Activated gamma-delta T cell (primary cell): ENCODE measurements at regions not wholly inside any gene's neighbourhood (a gene's known extent, or its start where the extent isn't known, plus 50 kb on each side); places are given as distances from the start of the nearest gene placed in this dataset.
"Not testable (repeated sequence)": the region's sequence is repeated elsewhere in the genome, so short reads cannot be mapped to it uniquely, and the experiment has no call there.

Experiments used
- DNase-seq: peaks from one replicate; lab custom pipeline; 2025; lab: John Stamatoyannopoulos, UW

DNA sequence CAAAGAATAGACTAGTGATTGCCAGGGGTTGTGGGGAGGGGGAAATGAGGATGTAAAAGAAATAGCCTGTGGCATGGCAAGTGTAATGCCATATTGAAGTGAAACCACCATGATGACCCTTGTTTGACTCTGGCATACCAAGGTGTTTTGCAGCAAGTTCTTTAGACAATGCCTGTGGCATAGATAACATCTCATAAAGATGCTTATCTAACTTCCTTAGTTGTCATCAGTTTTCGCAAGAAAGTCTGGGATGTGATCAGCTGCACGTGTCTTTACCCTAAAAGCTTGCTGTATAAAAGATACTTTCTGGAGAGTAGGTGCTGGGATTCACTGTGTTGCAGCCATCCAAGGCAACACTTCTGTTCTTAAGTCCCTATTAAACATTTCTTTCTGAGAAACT lies 176.1 kb upstream of the MAGEB16 start:
- DNase-seq, result no peak

DNA sequence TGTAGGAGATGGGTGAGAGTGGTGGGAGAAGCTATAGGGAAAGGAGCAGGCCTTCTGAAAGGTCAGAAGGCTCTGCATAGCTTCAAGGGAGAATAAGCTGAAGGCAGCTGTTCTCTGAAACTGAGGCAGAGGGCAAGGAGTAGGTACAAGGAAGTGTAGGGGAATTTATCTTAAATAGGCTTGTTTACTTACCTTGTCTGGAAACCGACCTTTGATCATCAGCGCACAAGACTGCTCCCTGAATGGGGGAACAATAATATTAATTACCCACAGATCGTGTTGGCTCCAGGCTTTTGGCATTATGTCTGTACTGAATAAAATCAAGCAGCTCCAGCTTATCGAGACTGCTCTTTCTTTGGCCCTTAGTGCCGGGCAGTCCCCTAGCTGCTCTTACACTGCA lies 175.5 kb upstream of the MAGEB16 start:
- no peak for DNase-seq

DNA sequence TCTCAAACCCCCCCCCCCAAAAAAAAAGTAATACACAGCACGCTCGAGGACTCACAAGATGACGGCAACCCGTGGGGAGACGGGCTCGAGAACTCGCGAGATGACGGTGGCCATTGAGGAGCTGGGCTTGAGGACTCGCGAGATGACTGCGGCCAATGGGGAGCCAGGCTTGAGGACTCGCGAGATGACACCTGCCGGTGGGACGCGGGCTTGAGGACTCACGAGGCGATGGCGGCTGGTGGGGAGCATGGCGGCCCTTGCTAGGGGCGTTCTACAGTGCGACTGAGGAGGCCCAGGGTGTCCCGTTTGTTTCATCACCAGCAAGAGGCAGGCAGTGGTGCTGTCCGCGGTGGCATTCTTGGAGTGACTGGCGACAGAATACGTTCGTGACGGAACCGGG lies 172.4 kb upstream of the MAGEB16 start:
- DNase-seq, result no peak

- no peak for DNase-seq
Measured at GRCh38 chrX:35626124-35626523, 172.0 kb upstream of the MAGEB16 start.

GRCh38 chrX:35635971-35636370 lies 162.2 kb upstream of the MAGEB16 start:
- not testable (repeated sequence) for DNase-seq

GRCh38 chrX:35664833-35665232 lies 133.3 kb upstream of the MAGEB16 start:
- no peak for DNase-seq

GRCh38 chrX:35665311-35665710 lies 132.8 kb upstream of the MAGEB16 start:
- no peak for DNase-seq

DNA sequence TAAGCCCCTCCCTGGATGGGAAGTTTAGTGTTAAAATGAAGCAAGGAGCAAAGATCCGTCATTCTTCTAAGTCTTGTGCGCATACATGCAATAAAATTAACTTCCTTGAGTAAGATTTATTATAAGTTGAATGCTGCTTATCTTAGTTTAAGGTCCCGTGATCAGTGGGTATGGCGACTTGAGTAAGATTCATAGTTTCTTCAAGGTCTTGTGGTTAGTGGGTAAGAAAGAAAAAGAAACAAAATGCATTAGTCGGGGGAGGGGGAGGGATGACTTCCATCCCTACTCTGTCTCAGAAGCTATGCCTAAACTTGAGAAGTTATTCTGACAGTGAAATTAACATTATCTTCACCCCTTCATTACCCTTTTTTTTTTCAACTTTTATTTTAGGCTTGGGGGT lies 127.3 kb upstream of the MAGEB16 start:
- DNase-seq, result no peak

DNA sequence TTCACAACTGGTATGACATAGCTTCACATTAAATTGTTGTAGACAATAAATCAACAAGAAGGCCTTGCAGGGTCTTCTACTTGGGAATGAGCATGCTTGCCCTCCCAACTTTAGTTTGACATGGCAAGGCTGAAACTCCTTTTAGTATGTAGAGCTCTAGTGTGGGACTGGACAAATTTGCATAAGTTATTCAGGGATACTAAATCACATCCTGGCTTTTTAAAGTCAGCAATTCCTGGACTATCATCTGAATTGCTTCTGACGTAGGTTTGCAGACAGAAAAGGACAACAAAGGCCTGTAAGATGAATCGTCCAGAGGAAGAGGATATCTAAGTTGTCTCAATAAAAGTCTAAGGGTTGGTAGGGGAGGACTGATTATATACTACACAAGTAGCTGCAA lies 123.0 kb upstream of the MAGEB16 start:
- no peak for DNase-seq

GRCh38 chrX:35680940-35681346 lies 117.2 kb upstream of the MAGEB16 start:
- no peak for DNase-seq

DNA sequence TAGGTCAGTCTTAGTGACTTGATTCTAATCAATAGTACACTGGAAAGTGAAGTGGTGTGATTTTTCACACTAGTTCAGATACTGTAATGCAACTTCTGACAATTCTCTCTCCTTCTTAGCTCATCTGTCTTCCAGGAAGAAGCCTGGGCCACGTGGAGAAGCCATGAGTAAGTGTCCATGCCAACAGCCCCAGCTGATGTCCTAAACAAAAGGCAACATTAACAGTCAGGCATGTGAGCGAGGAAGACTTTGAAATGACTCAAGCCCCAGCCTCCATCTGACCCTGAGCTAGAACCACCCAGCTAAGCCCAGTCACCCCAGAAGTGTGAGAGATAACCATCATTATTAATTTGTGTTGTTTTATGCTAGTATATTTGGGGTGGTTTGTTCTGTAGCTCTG lies 115.7 kb upstream of the MAGEB16 start:
- DNase-seq, result no peak

GRCh38 chrX:35696760-35697234 lies 101.3 kb upstream of the MAGEB16 start:
- DNase-seq, result no peak

- no peak for DNase-seq
Measured at GRCh38 chrX:35699642-35700041, 98.5 kb upstream of the MAGEB16 start.

GRCh38 chrX:35700121-35700520 lies 98.0 kb upstream of the MAGEB16 start:
- DNase-seq, result no peak

- no peak for DNase-seq
Measured at GRCh38 chrX:35711281-35711680, 86.9 kb upstream of the MAGEB16 start.

DNA sequence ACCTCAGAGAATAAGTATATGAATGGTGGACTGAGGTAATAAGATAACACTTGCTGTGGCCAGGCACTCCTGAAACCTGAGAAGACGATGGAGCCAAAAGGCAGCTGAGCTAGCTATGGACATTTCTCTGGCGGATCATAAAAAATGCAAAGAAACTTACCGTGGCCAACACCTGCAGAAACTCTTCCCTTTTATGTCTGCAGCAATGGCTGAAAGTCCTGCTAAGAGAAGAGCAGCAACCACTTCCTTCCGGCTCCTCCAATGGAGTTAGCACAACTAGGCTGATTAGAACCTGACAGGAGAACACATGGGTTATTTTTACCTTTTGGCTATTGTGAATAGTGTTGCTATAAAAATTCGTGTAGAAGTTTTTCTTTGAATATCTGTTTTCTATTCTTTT lies 76.0 kb upstream of the MAGEB16 start:
- no peak for DNase-seq

- no peak for DNase-seq
Measured at GRCh38 chrX:35726176-35726575, 72.0 kb upstream of the MAGEB16 start.

GRCh38 chrX:35728481-35728880 lies 69.7 kb upstream of the MAGEB16 start:
- no peak for DNase-seq

GRCh38 chrX:35733879-35734278 lies 64.3 kb upstream of the MAGEB16 start:
- no peak for DNase-seq

GRCh38 chrX:35741142-35741541 lies 57.0 kb upstream of the MAGEB16 start:
- no peak for DNase-seq

DNA sequence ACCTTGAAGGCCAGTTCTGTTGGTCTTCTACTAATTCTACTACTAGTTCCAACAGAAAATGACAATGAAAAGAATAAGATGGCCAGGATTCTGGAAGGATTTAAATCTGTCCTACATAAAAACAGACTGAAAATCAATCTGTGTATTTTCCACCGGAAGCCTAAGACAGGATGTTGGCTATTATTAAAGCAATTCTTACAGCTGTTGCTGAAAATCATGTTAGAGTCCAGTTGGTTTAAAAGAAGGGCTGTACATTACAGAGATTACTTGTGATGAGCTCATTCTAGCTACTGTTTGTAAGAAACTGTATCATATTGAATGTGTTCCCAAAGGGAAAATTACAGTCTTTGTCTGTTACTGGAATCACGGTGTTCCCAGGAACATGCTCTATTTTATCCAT lies 54.8 kb upstream of the MAGEB16 start:
- DNase-seq, result no peak
